Muscle layer of colon (tissue), 2 donors: ENCODE measurements at regions not wholly inside any gene's neighbourhood (a gene's known extent, or its start where the extent isn't known, plus 50 kb on each side); places are given as distances from the start of the nearest gene placed in this dataset.

Source experiments
- H3K27ac ChIP-seq: one replicate; pipeline ENCODE4 v1.7.0; 2013; ENCODE audit warnings: low read depth, mild to moderate bottlenecking, low read length, moderate library complexity
- H3K27me3 ChIP-seq, 2 donors: one replicate each; pipeline ENCODE4 v1.7.0; 2013; ENCODE audit warnings: low read length in 2 of 2, mild to moderate bottlenecking in 2 of 2; ENCODE audit not compliant: insufficient read depth in 2 of 2, control insufficient read depth in 1 of 2
- H3K36me3 ChIP-seq: one replicate; pipeline ENCODE4 v1.7.0; 2013; ENCODE audit warnings: mild to moderate bottlenecking, low read length; ENCODE audit not compliant: insufficient read depth
- H3K4me1 ChIP-seq: one replicate; pipeline ENCODE4 v1.7.0; 2013; ENCODE audit warnings: mild to moderate bottlenecking, low read length; ENCODE audit not compliant: insufficient read depth
- H3K4me3 ChIP-seq, 2 donors: one replicate each; pipeline ENCODE4 v1.7.0; 2013; ENCODE audit warnings: low read length in 2 of 2, low read depth in 1 of 2, mild to moderate bottlenecking in 1 of 2, moderate library complexity in 1 of 2
- H3K9ac ChIP-seq: one replicate; pipeline ENCODE4 v1.7.0; 2013; ENCODE audit warnings: low read length
- H3K9me3 ChIP-seq: one replicate; pipeline ENCODE4 v1.7.0; 2013; ENCODE audit warnings: mild to moderate bottlenecking, low read length
- donor health status: abdominal sarcoma.
- donor health status: Adenocarcinoma of cecum.

DNA sequence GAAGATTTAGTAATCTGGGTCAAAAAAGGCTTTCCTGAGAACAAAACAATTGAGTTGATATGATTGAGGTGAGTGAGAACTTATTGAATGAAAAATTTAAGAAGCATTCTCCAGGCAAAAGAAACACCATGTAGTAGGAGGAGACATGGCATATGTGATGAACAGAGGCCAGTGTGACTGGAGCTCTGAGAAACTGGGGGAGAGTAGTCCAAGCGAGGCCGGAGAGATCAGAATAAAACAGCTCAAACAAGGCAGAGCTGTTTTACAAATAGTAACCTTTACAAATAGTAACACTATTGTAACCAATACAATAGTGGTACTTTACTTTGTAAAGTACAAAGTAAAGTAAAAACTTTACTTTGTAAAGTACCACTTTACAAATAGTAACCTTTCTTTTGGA is 1159.1 kb downstream of the PCDH9 start:
- no peak overlapping the region for H3K4me3 ChIP-seq
- H3K9me3 ChIP-seq: no peaks in the 10 kb centered on the region

DNA sequence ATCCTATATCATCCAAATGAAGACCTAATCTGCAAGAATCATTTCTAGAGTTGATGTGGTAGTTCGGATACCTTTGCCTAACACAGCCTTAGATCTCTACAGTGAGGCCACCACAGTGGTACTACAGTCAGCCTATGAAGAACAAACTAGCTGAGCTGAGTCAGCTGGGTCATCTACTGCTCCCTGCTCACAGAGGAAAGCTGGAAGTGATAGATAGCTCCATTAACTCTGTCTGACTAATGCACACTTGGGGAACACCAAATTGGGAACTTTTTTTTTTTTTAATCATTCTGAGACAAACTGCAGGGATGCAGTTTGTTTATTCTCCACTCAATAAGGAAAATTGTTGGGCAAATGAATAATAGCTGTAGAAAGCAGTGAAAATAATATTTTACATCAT is 1160.6 kb downstream of the PCDH9 start:
- H3K27me3 ChIP-seq: no peaks in the 10 kb centered on the region
- no peaks in the 10 kb centered on the region for H3K4me1 ChIP-seq
- H3K9ac ChIP-seq: no peak overlapping the region
- H3K27ac ChIP-seq: no peak overlapping the region
- no peak overlapping the region for H3K4me3 ChIP-seq
- no peaks in the 10 kb centered on the region for H3K9me3 ChIP-seq
- no peaks in the 10 kb centered on the region for H3K36me3 ChIP-seq

More for the DNA sequence above, 1159.1 kb downstream of the PCDH9 start:
- H3K4me1 ChIP-seq: no peaks in the 10 kb centered on the region
- no peak overlapping the region for H3K27ac ChIP-seq
- no peak overlapping the region for H3K9ac ChIP-seq
- H3K27me3 ChIP-seq: no peaks in the 10 kb centered on the region
- H3K36me3 ChIP-seq: no peaks in the 10 kb centered on the region

DNA sequence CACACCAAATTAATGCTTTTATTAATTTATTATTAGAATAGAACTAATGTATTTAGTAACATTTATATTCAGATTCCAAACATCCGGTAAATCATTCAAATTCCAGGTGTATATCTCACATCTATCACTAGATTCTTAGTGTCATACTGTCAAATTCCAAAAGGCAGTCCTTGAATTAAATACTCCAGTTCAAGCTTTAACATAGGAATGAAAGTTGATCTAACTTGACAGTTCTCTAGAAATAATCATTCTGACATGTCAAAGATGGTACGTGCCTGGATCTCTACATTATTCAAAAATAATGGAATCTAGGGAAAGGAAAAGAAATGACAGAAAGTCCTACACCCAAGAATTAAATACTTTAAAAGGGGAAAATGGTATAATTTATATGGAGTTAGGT is 1161.5 kb downstream of the PCDH9 start:
- no peaks in the 10 kb centered on the region for H3K36me3 ChIP-seq
- H3K9ac ChIP-seq: no peak overlapping the region
- no peak overlapping the region for H3K27ac ChIP-seq
- no peaks in the 10 kb centered on the region for H3K27me3 ChIP-seq
- H3K9me3 ChIP-seq: no peaks in the 10 kb centered on the region
- H3K4me3 ChIP-seq: no peak overlapping the region
- H3K4me1 ChIP-seq: no peaks in the 10 kb centered on the region

DNA sequence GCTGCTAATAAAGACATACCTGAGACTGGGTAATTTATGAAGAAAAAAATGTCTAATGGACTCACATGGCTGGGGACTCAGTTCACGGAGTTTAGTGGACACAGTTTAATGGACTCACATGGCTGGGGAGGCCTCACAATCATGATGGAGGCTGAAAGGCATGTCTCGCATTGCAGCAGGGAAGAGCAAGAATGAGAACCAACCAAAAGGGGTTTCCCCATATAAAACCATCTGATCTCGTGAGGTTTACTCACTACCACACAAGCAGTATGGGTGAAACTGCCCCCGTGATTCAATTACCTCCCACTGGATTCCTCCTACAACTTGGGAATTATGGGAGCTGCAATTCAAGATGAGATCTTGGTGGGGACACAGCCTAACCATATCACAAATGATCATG is 1181.2 kb downstream of the PCDH9 start:
- Histone ChIP-seq H3K27me3 (no peaks in the 10 kb centered on the region), H3K9me3 (no peaks in the 10 kb centered on the region), H3K4me3 (no peak overlapping the region), H3K27ac (no peak overlapping the region), H3K4me1 (no peaks in the 10 kb centered on the region), H3K36me3 (no peaks in the 10 kb centered on the region), H3K9ac (no peak overlapping the region)

DNA sequence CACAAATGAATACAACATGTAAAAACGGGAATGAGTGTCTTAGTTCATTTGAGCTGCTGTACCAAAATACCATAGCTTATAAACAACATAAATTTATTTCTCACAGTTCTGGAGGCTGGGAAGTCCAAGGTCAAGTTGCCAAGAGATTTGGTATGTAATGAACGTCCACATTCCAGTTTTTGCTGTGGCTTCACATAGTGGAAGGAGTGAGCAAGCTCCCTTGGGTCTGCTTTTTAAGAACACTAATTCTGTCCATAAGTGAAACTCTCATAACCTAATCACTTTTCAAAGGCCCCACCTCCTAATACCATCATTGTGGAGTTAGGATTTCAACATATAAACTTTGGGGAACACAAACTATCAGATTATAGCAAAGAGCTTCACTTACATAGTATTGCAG is 1189.6 kb downstream of the PCDH9 start:
- Histone ChIP-seq H3K36me3 (no peaks in the 10 kb centered on the region), H3K9me3 (no peaks in the 10 kb centered on the region), H3K27ac (no peak overlapping the region), H3K4me1 (no peaks in the 10 kb centered on the region), H3K9ac (no peak overlapping the region), H3K27me3 (no peaks in the 10 kb centered on the region), H3K4me3 (no peak overlapping the region)

DNA sequence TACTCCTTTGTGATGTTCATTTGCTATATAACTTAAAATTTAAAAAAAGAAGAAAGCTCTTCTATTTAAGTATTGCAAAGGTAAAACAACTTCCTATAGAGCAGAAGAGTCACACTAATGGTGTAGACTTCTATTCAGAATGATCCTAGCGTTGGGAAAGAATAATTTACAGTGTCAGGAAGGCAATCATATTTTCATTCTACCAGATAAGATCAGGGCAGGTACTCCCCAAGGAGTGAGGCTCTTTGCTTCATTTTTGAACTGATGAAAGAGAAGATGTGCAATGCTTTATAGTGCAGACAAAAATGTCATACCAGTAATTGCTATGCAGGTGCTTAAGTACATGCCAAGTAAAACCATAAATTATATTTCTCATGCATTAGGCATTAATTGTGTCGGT is 1193.0 kb downstream of the PCDH9 start:
- H3K27ac ChIP-seq: no peak overlapping the region
- no peak overlapping the region for H3K4me3 ChIP-seq
- no peaks in the 10 kb centered on the region for H3K27me3 ChIP-seq
- no peaks in the 10 kb centered on the region for H3K9me3 ChIP-seq
- H3K36me3 ChIP-seq: no peaks in the 10 kb centered on the region
- H3K4me1 ChIP-seq: no peaks in the 10 kb centered on the region
- no peak overlapping the region for H3K9ac ChIP-seq

DNA sequence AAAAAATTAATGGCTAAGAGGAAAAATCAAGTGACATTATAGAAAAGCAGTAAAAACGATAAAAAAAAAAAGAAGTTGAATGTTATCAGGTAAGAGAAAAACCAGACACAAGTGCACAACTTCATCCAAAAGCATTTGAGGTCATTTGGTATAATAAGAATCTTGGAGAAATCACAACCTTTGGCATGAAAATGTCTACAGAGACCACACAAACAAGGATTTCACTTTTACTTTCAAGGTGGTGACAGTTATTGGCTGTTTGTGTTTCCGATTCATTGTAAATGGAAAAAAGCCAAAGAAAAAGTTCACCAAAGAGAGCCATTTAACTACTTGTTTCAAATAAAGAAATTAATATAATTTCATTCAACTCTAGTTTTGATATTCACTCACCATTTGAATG is 1193.5 kb downstream of the PCDH9 start:
- H3K4me3 ChIP-seq: no peak overlapping the region
- H3K36me3 ChIP-seq: no peaks in the 10 kb centered on the region
- no peaks in the 10 kb centered on the region for H3K27me3 ChIP-seq
- H3K9me3 ChIP-seq: no peaks in the 10 kb centered on the region
- H3K27ac ChIP-seq: no peak overlapping the region
- no peak overlapping the region for H3K9ac ChIP-seq
- no peaks in the 10 kb centered on the region for H3K4me1 ChIP-seq

DNA sequence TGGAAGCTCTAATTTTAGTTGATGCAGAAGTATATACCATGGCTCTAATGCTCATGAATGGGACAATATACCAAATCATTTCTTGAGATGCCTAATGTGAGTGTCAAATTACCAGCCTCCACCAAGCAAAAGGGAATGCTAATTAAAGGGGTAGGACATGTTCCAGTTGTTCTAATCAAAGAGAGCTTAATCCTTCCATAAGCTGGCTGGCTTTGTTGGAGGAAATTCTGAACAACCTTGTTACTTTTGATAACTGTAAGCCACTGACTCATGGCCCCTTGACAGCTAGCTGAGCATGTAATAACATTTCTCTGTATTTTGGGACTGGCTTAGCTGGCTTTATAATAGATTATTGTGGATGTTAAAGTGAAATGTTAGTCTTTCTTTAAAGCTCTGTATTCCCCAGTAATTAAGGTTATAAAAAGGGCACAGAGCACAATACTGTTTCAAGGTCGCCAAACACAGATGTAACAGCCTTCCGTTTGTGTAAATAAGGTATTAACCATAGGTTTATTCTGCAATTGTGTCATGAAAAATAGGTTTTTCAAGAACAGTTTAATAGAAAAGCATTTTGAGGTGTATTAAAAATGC is 1194.0 kb downstream of the PCDH9 start:
- no peaks in the 10 kb centered on the region for H3K27me3 ChIP-seq
- H3K9ac ChIP-seq: no peak overlapping the region
- no peaks in the 10 kb centered on the region for H3K36me3 ChIP-seq
- no peaks in the 10 kb centered on the region for H3K4me1 ChIP-seq
- no peak overlapping the region for H3K4me3 ChIP-seq
- no peaks in the 10 kb centered on the region for H3K9me3 ChIP-seq
- H3K27ac ChIP-seq: no peak overlapping the region

DNA sequence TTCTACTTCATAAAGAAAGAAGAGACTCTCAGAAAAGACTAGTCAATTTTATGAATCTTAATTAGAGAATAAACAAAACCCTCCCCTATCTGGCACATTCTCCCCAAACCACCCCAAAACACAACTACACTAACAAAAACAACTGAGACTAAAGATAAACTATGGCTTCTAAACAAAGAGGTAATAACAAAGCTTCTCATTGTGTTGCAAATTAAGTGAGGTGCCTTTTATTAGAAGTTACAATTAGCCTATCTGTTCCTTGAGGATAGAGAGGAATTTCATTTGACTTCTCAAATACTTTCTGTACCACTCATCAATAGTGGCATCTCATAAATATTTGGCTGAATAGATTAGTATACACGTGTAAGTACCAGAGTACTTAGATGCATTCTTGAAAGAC is 1196.2 kb downstream of the PCDH9 start:
- Histone ChIP-seq H3K36me3 (no peaks in the 10 kb centered on the region), H3K9me3 (no peaks in the 10 kb centered on the region), H3K27me3 (no peaks in the 10 kb centered on the region), H3K4me1 (no peaks in the 10 kb centered on the region), H3K9ac (no peak overlapping the region), H3K27ac (no peak overlapping the region), H3K4me3 (no peak overlapping the region)

DNA sequence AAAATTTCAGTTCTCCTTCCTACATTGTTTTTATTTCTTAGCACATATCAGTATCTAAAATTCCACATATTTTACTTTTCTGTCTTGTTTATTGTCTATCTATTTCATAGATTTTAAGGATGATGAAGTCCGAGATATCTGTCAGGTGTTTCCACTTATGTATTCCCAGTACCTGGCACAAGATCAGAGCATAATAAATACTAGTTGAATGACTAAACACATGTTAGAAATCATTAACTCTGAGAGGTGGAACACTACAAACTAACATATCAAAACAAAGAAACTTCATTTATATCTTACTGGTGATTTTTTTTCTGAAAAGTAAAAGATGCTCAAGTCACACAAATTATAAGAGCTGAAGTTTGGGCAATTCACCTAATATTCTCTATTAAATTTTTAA is 1208.3 kb downstream of the PCDH9 start:
- Histone ChIP-seq H3K36me3 (no peaks in the 10 kb centered on the region), H3K9ac (no peak overlapping the region), H3K4me3 (no peak overlapping the region), H3K9me3 (no peaks in the 10 kb centered on the region), H3K27me3 (no peaks in the 10 kb centered on the region), H3K27ac (no peak overlapping the region), H3K4me1 (no peaks in the 10 kb centered on the region)

DNA sequence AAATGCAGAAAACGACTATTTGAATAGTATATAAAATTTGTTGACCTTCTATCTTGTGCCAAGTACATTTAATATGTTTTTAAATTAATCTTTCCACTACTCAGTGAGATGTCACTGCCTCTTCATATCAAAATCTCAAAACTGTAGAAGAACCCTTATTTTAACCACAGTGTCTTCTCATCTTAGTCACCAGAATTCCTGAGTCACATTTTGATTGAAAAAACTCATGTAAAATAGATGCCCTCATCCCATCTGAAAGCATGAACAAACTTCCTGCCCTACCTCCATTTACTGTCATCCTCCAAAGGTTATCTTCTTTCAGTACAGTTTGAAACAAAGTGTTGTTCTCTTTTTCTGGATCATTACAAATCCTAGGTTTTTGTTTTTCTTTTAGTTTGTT is 1215.4 kb downstream of the PCDH9 start:
- no peak overlapping the region for H3K9ac ChIP-seq
- H3K9me3 ChIP-seq: no peaks in the 10 kb centered on the region
- H3K27me3 ChIP-seq: no peaks in the 10 kb centered on the region
- no peaks in the 10 kb centered on the region for H3K4me1 ChIP-seq
- no peak overlapping the region for H3K27ac ChIP-seq
- no peak overlapping the region for H3K4me3 ChIP-seq
- H3K36me3 ChIP-seq: no peaks in the 10 kb centered on the region

DNA sequence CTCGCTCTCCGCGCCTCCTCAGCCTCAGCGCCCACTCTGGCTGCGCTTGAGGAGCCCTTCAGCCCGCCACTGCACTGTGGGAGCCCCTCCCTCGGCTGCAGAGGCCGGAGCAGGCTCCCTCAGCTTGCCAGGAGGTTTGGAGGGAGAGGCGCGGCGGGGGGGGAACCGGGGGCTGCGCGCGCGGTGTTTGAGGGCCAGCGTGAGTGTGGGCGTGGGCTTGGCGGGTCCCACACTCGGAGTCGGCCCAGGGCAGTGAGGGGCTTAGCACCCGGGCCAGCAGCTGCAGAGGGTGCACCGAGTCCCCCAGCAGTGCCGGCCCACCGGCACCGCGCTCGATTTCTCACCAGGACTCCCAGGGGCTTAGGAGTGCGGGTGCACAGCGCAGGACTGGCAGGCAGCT is 1220.9 kb downstream of the PCDH9 start:
- H3K36me3 ChIP-seq: no peaks in the 10 kb centered on the region
- no peaks in the 10 kb centered on the region for H3K9me3 ChIP-seq
- no peaks in the 10 kb centered on the region for H3K4me1 ChIP-seq
- H3K9ac ChIP-seq: no peak overlapping the region
- no peak overlapping the region for H3K27ac ChIP-seq
- no peak overlapping the region for H3K4me3 ChIP-seq
- no peaks in the 10 kb centered on the region for H3K27me3 ChIP-seq
